Ectodermal cell (in vitro differentiated cells): ENCODE measurements at regions not wholly inside any gene's neighbourhood (a gene's known extent, or its start where the extent isn't known, plus 50 kb on each side); places are given as distances from the start of the nearest gene placed in this dataset.

Experiments used
- H3K27ac ChIP-seq: 2 replicates; pipeline ENCODE4 v1.7.0; 2013; ENCODE audit warnings: mild to moderate bottlenecking, low read depth, low read length; ENCODE audit not compliant: insufficient read depth, poor library complexity, severe bottlenecking
- H3K27me3 ChIP-seq: 2 replicates; pipeline ENCODE4 v1.7.0; 2013; ENCODE audit warnings: mild to moderate bottlenecking, low read length; ENCODE audit not compliant: insufficient read depth, control insufficient read depth, poor library complexity, severe bottlenecking
- H3K36me3 ChIP-seq: one replicate; pipeline ENCODE4 v1.7.0; 2013; ENCODE audit warnings: low read length; ENCODE audit not compliant: control insufficient read depth, insufficient read depth
- H3K4me1 ChIP-seq: one replicate; pipeline ENCODE4 v1.7.0; 2013; ENCODE audit warnings: low read length; ENCODE audit not compliant: control insufficient read depth, insufficient read depth
- H3K4me3 ChIP-seq: 2 replicates; pipeline ENCODE4 v1.7.0; 2013; ENCODE audit warnings: low read depth, low read length, control low read depth; ENCODE audit not compliant: insufficient read depth
- H3K9me3 ChIP-seq: 2 replicates; pipeline ENCODE4 v1.7.0; 2013; ENCODE audit warnings: mild to moderate bottlenecking, low read length, moderate library complexity; ENCODE audit not compliant: control insufficient read depth
- WGBS, 2 experiments: methylation state at CpG; one replicate each; pipeline ENCODE4 v1.1.7; 2013; ENCODE audit warnings: missing lambda C conversion rate in 2 of 2; 5-methylcytosine and 5-hydroxymethylcytosine counted together

DNA sequence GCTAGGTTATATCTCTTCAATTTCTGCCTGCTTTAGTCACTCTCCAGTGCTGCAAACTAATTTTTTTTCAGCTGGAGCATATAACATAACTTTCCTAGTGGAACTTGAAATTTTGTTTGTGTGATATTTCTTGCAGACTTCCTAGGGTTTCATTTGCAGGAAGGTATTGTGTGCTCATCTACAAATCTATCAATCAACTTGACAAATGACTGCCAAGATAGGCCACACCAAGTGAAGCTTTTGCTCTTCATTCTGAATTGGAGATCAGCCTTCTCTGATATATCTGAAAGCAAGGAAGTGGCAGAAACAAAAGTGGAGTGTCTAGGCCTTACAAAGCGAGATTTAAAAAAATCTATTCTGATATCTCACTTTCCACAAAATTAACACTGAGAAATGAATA, 551.1 kb upstream of the LRFN5 start:
- Histone ChIP-seq H3K27ac (no peak overlapping the region), H3K4me3 (no peak overlapping the region), H3K27me3 (no peaks in the 10 kb centered on the region), H3K4me1 (peaks cover 5% of the 10 kb centered on the region), H3K36me3 (no peaks in the 10 kb centered on the region), H3K9me3 (no peaks in the 10 kb centered on the region)
- 100% methylated on average over 1 of the region's 1 CpG; no CpG with 5 or more reads in 1 of the 2 experiments for WGBS, 2 experiments

DNA sequence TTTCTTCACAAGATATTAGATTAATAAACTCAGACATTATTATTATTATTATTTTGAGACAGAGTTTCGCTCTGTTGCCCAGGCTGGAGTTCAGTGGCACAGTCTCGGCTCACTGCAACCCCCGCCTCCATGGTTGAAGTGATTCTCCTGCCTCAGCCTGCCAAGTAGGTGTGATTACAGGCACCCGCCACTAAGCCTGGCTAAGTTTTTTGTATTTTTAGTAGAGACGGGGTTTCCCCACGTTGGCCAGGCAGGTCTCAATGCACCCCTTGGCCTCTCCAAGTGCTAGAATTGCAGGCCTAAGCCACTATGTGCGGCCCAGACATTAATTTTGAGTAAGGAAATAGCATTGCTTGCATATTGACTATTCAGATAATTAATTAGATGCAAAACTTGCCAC, 554.9 kb upstream of the LRFN5 start:
- no peaks in the 10 kb centered on the region for H3K36me3 ChIP-seq
- H3K27ac ChIP-seq: no peak overlapping the region
- H3K4me3 ChIP-seq: no peak overlapping the region
- peaks cover 5% of the 10 kb centered on the region for H3K4me1 ChIP-seq
- H3K9me3 ChIP-seq: no peaks in the 10 kb centered on the region
- WGBS, 2 experiments: 68 to 71% methylated on average over 7 of the region's 7 CpGs
- no peaks in the 10 kb centered on the region for H3K27me3 ChIP-seq

DNA sequence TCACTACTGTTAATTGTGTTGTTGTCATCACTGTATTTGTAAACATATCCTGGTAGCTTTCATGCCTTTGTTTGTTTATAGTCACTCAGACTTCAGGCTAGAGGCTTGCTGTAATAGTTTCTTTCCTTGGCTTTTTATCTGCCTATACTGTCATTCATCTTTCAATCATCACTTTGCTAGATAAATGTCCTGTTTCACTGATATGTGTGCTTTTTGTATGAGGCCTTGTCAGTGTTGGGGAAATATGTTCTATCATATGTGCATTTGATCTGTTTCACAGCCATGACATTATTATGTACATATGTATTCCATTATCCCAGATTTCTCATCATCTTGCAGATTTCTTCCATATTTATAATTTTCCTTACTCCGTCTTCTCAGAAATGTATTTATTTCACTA, 558.9 kb upstream of the LRFN5 start:
- H3K4me1 ChIP-seq: no peaks in the 10 kb centered on the region
- no CpG with 5 or more reads among the region's 1 CpG for WGBS, 2 experiments
- no peaks in the 10 kb centered on the region for H3K9me3 ChIP-seq
- H3K27me3 ChIP-seq: no peaks in the 10 kb centered on the region
- H3K36me3 ChIP-seq: no peaks in the 10 kb centered on the region
- no peak overlapping the region for H3K27ac ChIP-seq
- no peak overlapping the region for H3K4me3 ChIP-seq

DNA sequence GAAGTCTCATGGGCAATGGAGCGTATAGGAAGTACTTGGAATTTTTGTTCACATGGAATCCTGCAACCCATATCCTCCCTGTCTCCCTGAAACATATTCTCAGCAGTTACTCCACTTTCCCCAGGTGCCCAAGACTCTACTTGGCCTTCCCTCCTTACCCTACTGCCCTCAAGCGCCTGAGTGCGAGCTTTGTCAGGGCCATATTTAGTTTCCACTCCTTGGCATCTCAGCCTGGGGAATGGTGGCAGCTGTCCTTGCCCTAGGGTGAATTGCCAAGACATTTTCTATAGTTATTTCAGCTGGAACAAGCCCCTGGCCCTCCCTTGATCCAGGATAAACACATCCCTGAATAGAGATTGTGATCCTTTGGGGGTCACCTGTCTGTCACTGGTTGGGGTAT, 569.3 kb upstream of the LRFN5 start:
- H3K4me1 ChIP-seq: no peaks in the 10 kb centered on the region
- no peaks in the 10 kb centered on the region for H3K9me3 ChIP-seq
- no peak overlapping the region for H3K4me3 ChIP-seq
- H3K27ac ChIP-seq: no peak overlapping the region
- WGBS, 2 experiments: 91 to 100% methylated on average over 3 of the region's 3 CpGs
- H3K36me3 ChIP-seq: no peaks in the 10 kb centered on the region
- no peaks in the 10 kb centered on the region for H3K27me3 ChIP-seq

DNA sequence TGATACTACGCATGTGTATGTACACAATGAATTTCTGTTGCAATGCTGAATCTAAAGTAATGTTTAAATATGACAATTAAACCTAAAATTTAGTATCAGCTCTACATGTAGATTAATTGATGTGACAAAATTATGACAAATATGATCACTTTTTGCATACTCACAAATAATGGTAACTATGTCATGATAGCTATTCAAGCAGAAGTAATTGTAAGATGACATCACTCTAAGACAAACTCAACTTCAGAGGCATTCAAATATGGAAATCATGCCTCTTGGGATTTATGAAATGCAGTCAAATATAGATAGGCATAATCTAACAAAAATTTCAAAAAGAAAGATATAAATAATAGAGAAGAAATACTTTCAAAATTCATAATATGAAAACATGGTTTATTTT, 571.7 kb upstream of the LRFN5 start:
- no peak overlapping the region for H3K4me3 ChIP-seq
- H3K27me3 ChIP-seq: no peaks in the 10 kb centered on the region
- no peaks in the 10 kb centered on the region for H3K36me3 ChIP-seq
- H3K9me3 ChIP-seq: no peaks in the 10 kb centered on the region
- H3K4me1 ChIP-seq: no peaks in the 10 kb centered on the region
- 100% methylated on average over 1 of the region's 1 CpG; no CpG with 5 or more reads in 1 of the 2 experiments for WGBS, 2 experiments
- H3K27ac ChIP-seq: no peak overlapping the region

DNA sequence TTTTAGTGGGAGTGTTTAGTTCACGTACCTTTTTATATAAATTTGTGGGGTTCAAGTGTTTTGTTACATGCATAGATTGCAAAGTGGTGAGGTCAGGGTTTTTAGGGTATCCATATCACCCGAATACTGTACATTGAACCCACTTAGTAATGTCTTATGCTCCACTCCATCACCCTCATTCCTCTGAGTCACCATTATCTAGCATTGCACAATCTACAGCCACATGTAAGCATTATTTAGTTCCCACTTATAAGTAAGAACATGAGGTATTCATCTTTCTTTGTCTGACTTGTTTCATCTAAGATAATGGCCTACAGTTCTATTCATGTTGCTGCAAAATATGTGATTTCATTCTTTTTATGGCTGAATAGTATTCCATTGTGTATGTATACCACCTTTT, 583.7 kb upstream of the LRFN5 start:
- H3K4me3 ChIP-seq: no peak overlapping the region
- WGBS, 2 experiments: 88 to 100% methylated on average over 1 to 2 of the region's 2 CpGs
- H3K4me1 ChIP-seq: no peaks in the 10 kb centered on the region
- H3K27me3 ChIP-seq: no peaks in the 10 kb centered on the region
- no peaks in the 10 kb centered on the region for H3K9me3 ChIP-seq
- H3K27ac ChIP-seq: no peak overlapping the region
- H3K36me3 ChIP-seq: no peaks in the 10 kb centered on the region

DNA sequence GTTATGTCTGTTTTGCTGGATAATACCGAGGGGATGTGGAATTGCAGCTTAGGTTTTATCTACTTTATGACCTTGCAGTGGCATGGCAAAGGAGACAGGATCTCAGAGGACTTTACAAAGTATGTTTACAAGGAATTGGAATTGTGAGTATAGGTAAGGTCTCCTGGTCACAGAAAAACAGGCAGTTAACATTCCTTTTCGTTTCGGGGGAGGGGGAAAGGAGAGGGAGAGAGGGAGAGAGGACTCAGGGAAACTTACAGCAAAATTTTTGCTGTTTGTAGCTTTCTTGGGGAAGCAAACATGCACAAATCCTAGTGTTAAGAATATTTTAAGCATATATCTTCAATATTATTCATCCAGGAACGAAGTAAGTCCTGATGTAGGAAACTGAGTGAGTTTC, 590.5 kb upstream of the LRFN5 start:
- Histone ChIP-seq H3K9me3 (no peaks in the 10 kb centered on the region), H3K4me3 (no peak overlapping the region), H3K36me3 (no peaks in the 10 kb centered on the region), H3K27me3 (no peaks in the 10 kb centered on the region), H3K4me1 (no peaks in the 10 kb centered on the region), H3K27ac (no peak overlapping the region)
- WGBS, 2 experiments: 55 to 63% methylated on average over 4 of the region's 4 CpGs

DNA sequence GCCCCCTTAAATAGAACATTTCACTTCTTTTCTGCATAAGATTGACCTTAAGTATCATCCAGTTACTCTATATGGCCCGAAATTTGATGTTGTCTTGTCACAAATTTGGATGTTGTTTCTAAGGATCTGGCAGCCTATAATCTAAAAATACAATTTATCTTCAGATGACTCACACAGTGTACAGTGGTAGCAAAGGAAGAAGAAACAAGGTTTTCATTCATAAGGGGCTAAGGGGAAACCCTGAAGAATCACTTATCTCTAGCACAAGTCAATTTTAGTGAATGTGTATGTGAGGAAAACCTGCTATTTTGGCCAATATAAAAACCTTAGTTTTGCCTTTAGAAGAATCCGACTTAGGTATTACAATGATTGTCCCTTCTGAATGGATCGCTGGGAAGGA, 606.3 kb upstream of the LRFN5 start:
- Histone ChIP-seq H3K9me3 (no peaks in the 10 kb centered on the region), H3K27ac (no peak overlapping the region), H3K4me1 (no peaks in the 10 kb centered on the region), H3K36me3 (no peaks in the 10 kb centered on the region), H3K4me3 (no peak overlapping the region), H3K27me3 (no peaks in the 10 kb centered on the region)
- WGBS, 2 experiments: 92 to 95% methylated on average over 2 to 3 of the region's 3 CpGs

DNA sequence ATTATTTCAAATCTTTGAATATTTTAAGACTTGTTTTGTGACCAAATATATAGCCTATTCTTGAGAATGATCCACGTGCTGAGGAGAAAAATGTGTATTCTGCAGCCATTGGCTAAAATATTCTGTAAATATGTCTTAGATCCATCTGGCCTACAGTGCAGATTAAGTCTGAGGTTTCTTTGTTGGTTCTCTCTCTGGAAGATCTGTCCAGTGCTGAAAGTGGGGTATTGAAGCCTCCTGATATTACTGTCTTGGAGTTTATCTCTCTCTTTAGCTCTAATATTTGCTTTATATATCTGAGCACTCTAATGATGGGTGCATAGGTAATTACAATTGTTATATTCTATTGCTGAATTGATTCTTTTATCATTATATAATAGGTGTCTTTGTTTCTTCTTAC, 617.4 kb upstream of the LRFN5 start:
- Histone ChIP-seq H3K9me3 (no peaks in the 10 kb centered on the region), H3K4me3 (no peak overlapping the region), H3K27ac (no peak overlapping the region), H3K36me3 (no peaks in the 10 kb centered on the region), H3K4me1 (peaks cover 3% of the 10 kb centered on the region), H3K27me3 (no peaks in the 10 kb centered on the region)
- WGBS, 2 experiments: 71 to 100% methylated on average over 1 of the region's 1 CpG

DNA sequence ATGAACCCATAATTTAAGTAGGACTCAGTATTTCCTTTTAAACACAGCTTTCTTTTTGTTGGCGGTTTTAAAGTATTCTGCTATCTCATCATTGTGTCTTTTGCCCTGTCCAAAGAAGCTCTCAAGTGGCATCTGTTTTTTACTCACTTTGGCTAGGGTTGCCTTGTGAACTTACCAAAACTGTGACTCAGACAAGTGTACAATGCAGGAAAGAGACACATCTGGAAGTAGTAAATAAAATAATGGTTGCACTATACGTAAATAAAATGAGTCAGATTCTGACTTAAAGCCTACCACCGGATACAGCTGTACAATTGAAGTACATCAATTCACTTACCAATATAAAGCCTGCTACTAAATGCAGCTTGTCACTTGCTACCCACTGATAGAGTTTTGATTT, 619.2 kb upstream of the LRFN5 start:
- Histone ChIP-seq H3K4me1 (peaks cover 3% of the 10 kb centered on the region), H3K27ac (no peak overlapping the region), H3K4me3 (no peak overlapping the region), H3K9me3 (no peaks in the 10 kb centered on the region), H3K36me3 (no peaks in the 10 kb centered on the region), H3K27me3 (no peaks in the 10 kb centered on the region)
- 86 to 98% methylated on average over 3 of the region's 3 CpGs for WGBS, 2 experiments

DNA sequence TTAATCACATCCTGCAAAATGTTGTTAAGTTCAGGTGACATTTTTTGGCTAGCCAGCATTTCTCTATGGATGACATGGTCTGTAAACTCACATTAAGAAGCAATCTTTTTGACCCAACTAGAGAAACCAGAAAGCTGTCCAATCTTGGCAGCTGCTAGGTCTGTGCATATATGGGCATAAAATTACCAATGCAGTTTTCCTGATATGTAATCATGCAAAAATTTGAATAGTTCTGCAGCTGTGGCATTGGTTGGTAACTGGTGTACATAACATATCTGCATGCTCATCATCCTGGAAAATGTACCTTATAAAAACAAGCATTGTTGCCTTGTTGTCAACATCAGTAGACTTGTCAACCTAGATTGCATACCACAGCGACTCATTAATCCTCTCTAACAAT, 620.0 kb upstream of the LRFN5 start:
- no peak overlapping the region for H3K4me3 ChIP-seq
- H3K4me1 ChIP-seq: peaks cover 3% of the 10 kb centered on the region
- no peaks in the 10 kb centered on the region for H3K27me3 ChIP-seq
- WGBS, 2 experiments: 89 to 92% methylated on average over 1 of the region's 1 CpG
- H3K36me3 ChIP-seq: no peaks in the 10 kb centered on the region
- no peak overlapping the region for H3K27ac ChIP-seq
- no peaks in the 10 kb centered on the region for H3K9me3 ChIP-seq
